ENCODE measurements at regions not wholly inside any gene's neighbourhood (a gene's known extent, or its start where the extent isn't known, plus 50 kb on each side); places are given as distances from the start of the nearest gene placed in this dataset.

GRCh38 chr7:25557930-25558329 lies 329.6 kb upstream of the NPVF start:
- TF ChIP-seq CTCF (IDR thresholded peaks at IDR 0.05; ENCODE audit: borderline replicate concordance, extremely low read depth, low read length, poor library complexity, severe bottlenecking) = no peak
- TF ChIP-seq EZH2 (IDR thresholded peaks at IDR 0.05; ENCODE audit: borderline replicate concordance, low read depth, low read length, severe bottlenecking) = no peak
